GM19240 (cell line): ENCODE measurements at regions not wholly inside any gene's neighbourhood (a gene's known extent, or its start where the extent isn't known, plus 50 kb on each side); places are given as distances from the start of the nearest gene placed in this dataset.

Source experiments
- DNase-seq: peaks from one replicate; pipeline ENCODE4 v3.0.0; 2011; ENCODE audit warnings: low spot score; ENCODE audit not compliant: insufficient read length

DNA sequence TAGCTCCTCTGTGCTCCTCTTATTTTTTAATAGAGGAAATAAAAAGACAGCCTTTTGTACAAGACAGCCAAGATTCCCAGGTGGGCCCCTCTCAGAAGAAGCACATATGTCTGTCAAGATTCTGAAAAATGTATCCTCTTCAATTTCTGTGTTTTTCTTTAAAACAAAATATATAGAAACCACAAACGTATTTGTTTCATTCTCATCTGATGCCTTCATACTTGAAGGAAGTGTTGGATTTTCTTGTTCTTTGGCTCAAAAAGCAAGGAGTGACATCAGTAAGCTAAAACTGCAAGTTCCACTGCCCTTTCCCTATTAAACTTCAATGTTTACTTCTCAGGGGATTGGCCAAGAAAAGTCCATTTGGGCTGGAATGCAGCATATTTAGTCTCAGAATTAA, 193.8 kb upstream of the OSR1 start:
- no peak for DNase-seq

DNA sequence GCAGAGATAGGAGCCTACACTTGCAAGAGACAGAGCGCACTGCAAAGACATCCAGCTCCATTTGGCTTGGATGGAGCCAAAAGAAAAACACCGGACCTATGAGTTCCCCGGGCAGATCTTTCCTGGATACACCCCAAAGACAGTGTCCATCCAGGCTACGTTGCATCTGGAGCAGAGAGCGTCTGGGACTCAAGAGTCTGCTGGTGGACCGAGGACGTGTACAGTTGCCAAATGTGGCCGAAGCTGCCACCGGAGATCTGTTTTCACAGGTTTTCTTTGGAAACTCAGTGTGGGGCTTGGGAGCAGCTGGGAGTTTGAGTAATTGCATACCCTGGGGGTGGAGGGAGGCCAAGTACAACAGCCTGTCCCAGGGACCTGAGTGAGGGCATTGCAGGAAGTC, 192.3 kb upstream of the OSR1 start:
- DNase-seq, result no peak

DNA sequence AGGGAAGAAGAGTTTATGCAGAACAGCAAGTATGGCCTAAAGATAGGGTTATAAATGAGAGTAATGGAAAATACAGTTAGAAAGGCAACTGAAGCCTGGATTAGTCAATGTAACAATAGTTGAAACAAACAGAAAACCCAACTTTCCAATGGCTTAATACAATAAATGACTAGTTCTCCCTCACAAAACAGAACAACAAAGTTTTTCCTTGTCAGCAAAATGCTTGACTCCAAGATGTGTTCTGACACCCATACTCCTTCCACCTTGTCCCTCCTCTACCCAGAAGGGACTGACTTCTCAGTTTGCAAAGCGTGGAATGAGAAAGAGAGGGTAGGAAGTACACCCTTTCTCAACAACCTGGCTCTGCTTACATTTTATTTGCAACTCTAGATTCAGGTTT, 191.4 kb upstream of the OSR1 start:
- no peak for DNase-seq

DNA sequence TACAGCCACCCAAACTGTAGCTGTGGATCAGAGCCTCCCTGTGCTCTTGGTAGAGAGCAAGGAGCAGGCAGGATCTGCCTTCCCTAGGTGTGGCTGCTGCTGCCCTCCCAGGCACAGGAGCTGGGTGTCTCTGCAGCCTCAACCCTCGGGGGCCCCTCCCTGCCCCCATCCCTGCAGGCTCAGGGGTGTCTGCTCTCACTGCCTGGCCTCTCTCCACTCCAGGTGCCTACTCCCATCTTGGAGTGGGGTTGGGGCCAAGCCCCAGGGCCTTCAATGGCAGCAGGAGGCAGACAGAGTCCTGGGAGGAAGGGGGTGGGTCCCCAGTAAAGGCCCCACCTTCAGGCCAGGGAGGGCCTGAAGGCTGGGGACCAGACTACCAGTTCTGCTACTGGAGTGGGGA, 189.7 kb upstream of the OSR1 start:
- no peak for DNase-seq

DNA sequence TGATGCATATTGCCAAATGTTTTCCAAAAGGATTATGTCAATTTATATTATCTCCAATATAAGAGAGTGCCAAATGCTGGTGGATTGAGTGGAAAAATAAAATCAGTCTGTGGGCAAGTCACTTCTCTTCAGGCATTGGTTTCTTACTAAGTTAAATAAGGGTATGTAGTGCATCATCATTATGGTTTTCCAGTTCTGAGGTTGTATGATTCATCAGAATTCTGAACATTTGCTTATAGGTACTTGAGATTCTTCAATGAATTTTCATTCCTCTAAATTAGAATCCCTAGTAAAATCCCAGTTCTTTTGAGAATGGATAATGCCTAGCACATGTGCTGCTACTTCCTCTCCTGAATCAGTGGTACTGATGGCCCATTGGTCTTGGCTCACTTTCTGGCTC, 188.9 kb upstream of the OSR1 start:
- DNase-seq, result no peak

DNA sequence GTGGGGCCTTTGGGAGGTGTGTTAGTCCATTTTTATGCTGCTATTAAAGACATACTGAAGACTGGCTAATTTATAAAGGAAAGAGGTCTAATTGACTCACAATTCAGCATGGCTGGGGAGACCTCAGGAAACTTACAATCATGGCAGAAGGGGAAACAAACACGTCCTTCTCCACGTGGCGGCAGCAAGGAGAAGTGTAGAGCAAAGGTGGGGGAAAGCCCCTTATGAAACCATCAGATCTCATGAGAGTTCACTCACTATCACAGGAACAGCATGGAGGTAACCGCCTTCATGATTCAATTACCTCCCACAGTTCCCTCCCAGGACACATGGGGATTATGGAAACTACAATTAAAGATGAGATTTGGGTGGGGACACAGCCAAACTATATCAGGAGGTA, 187.1 kb upstream of the OSR1 start:
- DNase-seq, result no peak

DNA sequence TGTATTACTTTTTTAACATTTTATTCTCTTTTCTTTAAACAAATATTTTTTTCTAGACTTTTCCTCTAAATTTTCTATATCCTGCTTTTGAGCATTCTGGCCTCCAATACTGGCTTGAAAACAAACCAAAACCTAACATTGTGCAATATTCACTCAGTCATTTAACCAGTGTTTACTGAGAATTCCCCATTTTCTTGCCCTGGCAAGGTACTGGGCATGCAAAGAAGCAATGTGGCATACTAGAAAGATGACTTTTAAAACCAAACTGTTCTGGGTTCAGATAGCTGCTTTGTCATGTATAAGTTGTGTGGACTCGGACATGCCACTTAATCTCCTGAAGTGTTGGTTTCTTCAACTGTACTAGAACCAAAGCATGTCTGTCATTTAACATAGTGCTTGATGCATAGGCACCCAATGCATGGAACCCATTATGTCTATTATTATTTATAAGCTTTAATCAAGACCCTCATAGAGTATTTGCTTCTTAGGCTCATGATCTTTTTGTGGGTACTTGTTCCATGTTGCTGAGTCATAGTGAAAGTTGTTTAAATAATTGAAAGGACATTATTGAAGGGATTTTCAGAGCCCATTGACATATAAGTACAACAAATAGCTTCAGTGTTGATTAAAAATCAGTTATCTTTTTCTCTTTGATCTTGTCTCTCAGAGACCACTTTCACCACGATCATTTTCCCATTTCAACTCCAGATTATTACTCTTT, 185.4 kb upstream of the OSR1 start:
- DNase-seq, result no peak

DNA sequence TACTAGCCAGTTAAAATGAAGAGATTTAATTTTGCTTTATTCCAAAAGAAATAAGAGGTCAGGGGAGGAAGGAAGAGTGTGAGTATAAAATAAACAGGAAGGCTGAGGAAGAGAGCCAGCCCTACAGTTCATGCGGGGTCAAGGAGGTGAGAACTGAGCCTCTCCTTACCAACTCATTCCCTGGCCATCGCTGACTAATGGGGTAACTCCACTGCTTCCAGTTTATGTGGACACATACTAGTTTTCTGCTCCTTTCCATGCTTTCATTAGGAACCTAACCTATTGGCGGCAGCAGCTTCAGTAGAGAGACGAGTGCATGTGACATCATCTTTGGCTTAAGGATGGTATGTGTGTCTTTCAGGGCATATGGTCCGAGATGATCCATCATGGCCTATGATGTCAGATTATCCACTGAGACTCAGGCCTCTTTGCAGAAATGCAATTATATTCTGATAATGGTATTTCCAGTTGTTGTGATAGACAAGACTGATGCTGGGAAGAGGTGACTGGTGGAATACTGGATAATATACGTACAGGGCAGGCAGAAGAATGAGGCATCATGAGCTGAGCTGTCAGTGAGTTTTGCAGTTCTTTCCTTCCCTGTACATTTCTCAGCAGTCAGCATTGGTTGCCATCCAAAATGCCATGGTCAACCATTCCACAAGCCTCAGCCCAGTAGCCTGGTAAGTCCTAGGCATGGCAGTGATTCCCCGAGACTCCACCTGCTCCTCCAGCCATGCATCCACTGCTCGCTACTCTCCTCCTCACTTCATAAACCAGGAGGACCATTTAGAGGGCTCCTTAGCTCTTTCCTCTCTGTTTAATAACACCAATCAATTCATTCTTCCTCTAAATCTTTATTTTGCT, 184.6 kb upstream of the OSR1 start:
- no peak for DNase-seq

DNA sequence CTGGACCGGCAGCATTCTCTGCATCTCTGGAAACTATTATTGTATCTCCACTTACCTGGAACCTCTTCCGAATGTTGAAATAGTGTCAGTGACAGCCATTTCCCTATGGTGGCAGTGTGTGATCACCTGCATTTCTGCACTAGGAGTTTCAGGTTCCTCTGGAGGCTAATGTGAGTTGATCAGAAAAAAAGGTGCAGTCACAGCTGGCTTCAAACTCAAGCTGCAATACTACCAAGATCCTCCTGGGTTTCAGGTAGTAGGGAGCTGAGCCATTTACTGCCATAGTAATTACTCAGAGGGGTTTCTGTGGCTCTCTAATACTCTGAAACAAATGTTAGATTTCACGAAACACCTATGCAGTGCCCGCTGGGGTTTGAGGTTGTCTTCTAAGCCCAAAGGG, 183.5 kb upstream of the OSR1 start:
- no peak for DNase-seq

DNA sequence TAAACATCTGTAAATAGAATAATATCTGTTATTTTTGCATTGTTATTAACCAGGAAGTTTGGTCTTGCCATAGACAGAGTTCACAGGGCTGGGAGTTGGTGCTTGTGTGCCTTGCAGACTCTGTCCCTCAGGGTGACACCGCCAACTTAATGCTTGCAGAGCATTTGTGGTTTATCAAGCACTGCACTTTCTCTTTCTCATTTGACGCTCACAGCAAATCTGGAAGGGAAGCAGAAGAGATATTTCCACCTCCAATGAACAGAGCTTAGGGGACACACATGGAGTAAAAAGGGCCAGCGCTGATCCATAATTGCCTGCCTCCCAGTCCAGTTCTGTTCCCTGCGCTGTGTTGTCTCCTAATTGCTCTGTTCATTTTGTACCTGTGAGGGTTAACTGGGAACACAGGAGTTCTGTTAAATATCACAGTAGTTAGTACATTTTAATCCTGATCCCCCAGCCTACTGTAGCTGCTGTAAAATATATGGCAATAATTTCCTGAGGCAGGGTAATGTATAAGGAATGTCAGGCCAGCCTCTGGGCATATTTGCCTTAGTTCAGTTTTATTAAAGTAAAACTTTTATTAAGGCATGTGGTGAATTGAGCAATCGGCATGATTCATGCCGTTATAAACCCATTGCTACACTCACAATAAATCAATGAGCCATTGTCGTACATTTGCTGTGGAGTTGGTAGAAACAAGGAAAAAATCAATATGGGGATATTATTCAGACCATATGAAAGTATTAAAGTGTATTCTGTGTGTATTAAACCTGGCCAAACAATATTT, 182.5 kb upstream of the OSR1 start:
- no peak for DNase-seq

DNA sequence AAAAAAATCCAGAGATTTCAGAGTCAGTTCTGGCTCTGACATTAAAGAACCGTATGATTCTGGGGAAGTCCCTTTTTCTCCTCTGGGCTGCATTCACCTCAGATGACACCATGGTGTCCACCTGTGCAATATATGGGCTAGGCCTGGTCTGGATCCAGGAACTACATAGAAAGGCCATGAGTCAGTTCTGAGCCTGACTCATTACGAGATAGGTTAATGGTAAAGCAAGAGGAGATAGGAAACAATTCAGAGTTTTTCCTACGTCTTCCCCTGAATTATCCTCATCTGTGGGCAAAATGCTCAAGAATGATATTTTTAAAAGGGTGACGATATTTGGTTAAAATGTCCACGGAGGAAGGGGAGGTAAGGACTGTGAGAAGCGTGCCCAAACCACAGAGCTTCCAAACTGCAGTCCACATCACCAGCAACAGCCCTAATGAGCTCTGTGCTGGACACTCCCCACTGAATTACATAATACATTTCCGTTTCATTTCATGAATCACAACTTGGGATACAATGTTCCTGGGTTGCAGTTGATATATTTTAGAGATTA, 180.1 kb upstream of the OSR1 start:
- DNase-seq, result no peak

DNA sequence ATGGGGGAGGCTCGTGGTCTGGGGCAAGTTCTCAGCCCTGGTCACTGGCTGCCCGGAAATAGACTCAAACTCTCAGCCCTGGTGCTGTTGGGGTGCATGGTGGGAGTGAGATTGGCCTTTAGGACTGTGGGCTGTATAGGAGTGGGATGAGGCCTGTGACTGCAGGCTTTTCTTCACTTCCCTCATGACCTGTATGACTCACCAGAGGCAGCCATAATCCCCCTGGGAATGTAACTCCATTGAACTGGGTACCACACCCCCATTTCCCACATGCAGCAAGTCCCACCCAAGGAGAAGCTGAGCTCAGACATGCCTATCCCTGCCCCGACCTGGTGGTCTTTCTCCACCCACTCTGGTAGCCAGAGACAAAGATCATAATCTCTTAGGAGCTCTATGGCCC, 177.7 kb upstream of the OSR1 start:
- no peak for DNase-seq

DNA sequence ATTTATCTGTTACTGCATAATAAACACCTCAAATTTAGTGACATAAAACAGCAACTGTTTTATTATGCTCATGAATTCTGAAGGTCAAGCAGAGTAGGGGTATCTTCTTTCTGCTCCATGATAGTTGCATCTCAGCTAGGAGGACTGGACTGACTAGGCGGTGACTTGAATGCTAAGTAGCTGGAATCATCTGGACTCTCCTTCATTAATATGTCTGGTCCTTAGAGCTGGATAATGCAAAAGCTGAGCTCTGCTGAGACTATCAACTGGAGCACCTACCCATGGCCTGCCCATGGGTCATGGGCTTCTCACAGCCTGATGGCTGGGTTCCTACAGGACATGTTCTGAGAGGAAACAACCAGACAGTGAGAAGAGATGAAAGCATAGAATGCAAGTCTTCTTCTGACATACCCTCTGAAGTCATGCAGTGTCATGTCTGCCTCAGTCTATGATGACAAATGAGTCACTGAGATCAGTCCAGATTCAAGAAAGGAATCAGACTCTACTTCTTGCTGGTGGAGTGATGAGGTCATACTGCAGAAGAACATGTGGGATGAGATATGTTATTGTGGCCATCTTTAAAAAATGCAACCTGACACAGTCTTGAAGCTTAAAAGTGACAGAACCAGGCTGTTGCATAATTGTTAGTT, 174.2 kb upstream of the OSR1 start:
- DNase-seq, result no peak

DNA sequence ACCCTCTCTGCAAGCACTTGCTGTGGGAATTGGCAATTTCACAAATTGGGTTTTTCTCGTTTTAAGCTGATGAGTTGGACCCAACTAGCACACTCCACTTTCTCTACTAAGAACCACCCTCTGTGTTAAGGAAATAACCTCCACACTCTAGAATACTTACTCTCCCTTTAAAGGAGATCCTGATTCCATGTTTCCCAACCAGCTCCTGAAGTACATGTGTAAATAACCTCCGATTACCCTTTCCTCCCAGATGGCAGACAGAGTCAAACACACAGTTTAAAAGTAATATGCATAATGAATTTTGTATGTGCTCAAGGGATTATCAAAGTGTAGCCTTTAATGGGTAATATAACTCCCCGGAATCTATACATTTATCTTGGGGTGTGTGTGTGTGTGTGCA, 171.3 kb upstream of the OSR1 start:
- DNase-seq, result no peak

DNA sequence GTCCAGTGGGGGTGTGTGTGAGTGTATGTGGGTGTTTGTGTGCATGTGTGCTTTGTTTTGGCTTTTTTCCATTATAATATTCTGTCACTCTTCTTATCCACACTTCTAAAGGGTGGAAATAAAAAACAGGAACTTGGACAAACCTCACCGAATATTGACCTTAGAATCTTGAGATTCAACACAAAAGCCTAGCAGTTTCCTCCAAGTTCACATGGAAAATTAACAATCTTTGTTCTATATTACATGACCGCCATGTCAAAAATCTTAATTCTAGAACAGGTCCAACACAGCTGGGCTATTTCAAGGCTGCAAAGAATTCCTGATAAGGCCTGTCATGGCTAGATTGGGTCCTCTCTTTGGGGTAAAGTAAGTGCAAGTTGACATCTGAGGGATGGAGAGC, 169.3 kb upstream of the OSR1 start:
- no peak for DNase-seq

DNA sequence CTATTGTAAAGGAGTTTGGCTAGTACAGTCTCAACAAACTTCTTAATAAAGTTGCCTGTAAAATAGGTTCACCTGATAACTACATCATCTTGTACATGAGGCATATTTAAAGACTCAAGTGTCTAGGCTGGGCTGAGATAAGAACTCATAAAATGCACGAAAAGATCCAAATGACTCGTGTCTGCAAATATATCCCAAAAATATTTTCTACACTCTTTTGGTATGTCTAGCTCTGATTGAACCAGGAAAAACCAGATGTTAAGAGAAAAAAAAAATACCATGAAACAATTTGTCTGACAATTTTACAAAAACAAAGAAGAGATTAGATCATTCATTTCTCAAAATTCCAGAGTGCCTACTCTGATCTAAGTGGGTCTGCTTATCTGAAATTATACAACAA, 166.9 kb upstream of the OSR1 start:
- DNase-seq, result no peak

DNA sequence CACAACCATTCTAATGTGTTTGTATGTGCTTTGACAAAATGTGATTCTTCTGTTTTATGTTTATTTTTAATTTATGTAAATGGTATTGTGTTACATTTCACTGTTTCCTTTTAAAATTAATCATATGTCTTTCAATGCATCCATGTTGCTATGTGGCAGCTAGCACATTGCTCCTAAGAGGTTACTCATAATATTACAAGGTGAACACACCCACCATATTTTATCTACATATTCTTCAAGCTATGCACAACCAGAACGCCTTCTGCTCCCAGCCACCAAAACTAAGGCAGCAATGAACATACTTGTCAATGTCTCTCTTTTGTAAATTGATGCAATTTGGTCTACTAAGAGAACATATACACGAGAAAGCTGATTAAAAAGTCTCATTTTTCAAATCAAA, 160.6 kb upstream of the OSR1 start:
- DNase-seq, result no peak

DNA sequence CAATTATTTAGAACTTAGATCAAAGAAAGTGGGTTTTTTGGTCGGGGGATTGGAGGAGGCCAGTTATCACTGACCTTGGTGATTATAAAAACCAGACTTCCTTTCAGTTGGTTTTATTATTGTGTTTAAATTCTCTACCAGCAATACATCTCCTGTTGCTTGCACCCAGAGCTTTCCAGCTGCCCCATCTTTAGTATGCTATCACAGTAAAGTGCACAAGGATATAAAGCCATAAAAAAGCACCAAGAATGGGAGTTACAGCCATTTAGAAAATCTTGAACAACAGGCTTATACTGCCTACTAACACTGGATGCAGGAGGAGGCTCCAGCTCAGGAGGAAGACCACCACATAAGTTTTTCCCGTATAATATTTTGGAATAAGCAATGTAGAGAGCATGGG, 148.7 kb upstream of the OSR1 start:
- no peak for DNase-seq

DNA sequence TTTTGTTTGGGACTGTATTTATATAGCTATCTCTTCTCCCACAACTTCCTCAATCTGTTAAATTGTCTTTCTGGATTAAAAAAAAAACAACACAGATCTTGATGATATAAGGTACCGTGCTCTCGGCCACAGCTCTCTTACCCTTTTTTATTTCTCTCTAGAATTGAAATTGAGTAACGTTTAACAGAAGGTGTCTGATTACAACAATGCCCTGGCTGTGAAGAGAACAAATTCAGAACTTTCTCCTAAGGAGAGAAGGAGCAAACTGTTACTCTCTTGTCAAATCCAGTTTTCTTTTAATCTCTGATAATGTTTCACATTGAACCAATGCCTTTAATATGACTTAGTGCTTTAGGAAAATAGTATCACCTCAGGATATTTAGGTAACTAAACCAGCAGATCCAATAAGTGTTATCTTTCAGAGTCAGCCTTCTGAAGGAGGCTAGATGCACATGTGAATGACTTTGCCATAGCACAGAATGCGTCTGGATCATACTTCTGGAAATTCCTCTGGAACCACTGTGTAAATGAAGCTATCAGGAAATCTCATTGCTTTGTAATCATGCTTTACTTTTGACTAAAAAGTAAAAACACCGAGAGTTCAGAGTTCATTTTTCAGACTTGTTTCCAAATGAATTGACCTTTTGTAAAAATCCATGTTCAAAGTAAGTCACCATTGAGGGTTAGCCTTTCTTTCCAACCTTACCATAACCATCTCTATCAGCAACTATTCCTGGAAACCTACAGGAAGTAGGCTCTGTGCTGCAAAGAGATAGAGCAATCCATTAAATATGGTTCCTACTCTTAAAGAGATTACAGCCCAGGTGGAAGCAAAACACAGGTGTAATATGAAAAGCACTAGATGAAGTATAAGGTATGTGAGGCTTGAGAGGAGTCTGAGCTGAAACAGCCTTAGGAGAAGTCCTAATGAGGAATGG, 147.0 kb upstream of the OSR1 start:
- DNase-seq, result no peak
